GM23338 (cell line): ENCODE measurements at regions not wholly inside any gene's neighbourhood (a gene's known extent, or its start where the extent isn't known, plus 50 kb on each side); places are given as distances from the start of the nearest gene placed in this dataset.

ENCODE experiments used
- ATAC-seq: fragments of 200-7000 bp; cut with Tn5 transposase; 3 replicates; pipeline ENCODE4 v1.9.1; 2020
- DNase-seq: peaks from one replicate; pipeline ENCODE4 v3.0.0-alpha.2; 2015; ENCODE audit warnings: low spot score
- H2AFZ ChIP-seq: fragments of 200-600 bp; sonication (generic); 2 replicates; pipeline ENCODE4 v1.8.0; 2016; ENCODE audit warnings: antibody characterized with exemption, mild to moderate bottlenecking, moderate library complexity
- H3F3A ChIP-seq: fragments of 200-600 bp; sonication (generic); replicated peaks from 2 replicates; pipeline ENCODE4 v1.8.0; 2017; ENCODE audit warnings: antibody characterized with exemption, mixed run types, low read depth
- H3K27ac ChIP-seq: fragments of 200-600 bp; sonication (generic); 2 replicates; pipeline ENCODE4 v1.6.1; 2016; ENCODE audit warnings: low read depth
- H3K27me3 ChIP-seq: fragments of 200-600 bp; sonication (generic); 2 replicates; pipeline ENCODE4 v1.8.0; 2016; ENCODE audit warnings: mild to moderate bottlenecking, mixed run types, moderate library complexity; ENCODE audit not compliant: insufficient read depth
- H3K36me3 ChIP-seq: fragments of 200-600 bp; sonication (generic); 2 replicates; pipeline ENCODE4 v1.8.0; 2016; ENCODE audit warnings: mild to moderate bottlenecking; ENCODE audit not compliant: insufficient read depth
- H3K4me1 ChIP-seq: fragments of 200-600 bp; sonication (generic); 2 replicates; pipeline ENCODE4 v1.8.0; 2016; ENCODE audit warnings: mild to moderate bottlenecking, moderate library complexity; ENCODE audit not compliant: insufficient read depth
- H3K4me2 ChIP-seq: fragments of 200-600 bp; sonication (generic); 2 replicates; pipeline ENCODE4 v1.7.1; 2017; ENCODE audit warnings: mixed run types
- H3K4me3 ChIP-seq: fragments of 200-600 bp; sonication (generic); 2 replicates; pipeline ENCODE4 v1.6.1; 2016; ENCODE audit warnings: mixed run types
- H3K79me2 ChIP-seq: fragments of 200-600 bp; sonication (generic); replicated peaks from 2 replicates; pipeline ENCODE4 v1.8.0; 2017; ENCODE audit warnings: mild to moderate bottlenecking; ENCODE audit not compliant: insufficient read depth
- H3K9me2 ChIP-seq: fragments of 200-600 bp; sonication (generic); 2 replicates; pipeline ENCODE4 v1.8.0; 2017; ENCODE audit not compliant: insufficient read depth
- H4K20me1 ChIP-seq: fragments of 200-600 bp; sonication (generic); replicated peaks from 2 replicates; pipeline ENCODE4 v1.8.0; 2017; ENCODE audit warnings: mild to moderate bottlenecking; ENCODE audit not compliant: insufficient read depth
- H3K27ac Mint-ChIP-seq: 2 replicates; pipeline ENCODE4 v1.8.0; 2020; ENCODE audit warnings: inconsistent platforms, mild to moderate bottlenecking, moderate library complexity, mixed read lengths
- H3K27me3 Mint-ChIP-seq: 3 replicates; pipeline ENCODE4 v1.8.0; 2022; ENCODE audit warnings: low read depth, mild to moderate bottlenecking, moderate library complexity, mixed read lengths, inconsistent platforms; ENCODE audit not compliant: insufficient read depth, poor library complexity
- H3K36me3 Mint-ChIP-seq: 3 replicates; pipeline ENCODE4 v1.8.0; 2021; ENCODE audit warnings: low read depth, mild to moderate bottlenecking, inconsistent platforms, moderate library complexity, mixed read lengths
- H3K4me1 Mint-ChIP-seq: 3 replicates; pipeline ENCODE4 v1.8.0; 2020; ENCODE audit warnings: mild to moderate bottlenecking, inconsistent platforms, mixed read lengths
- H3K4me3 Mint-ChIP-seq: 3 replicates; pipeline ENCODE4 v1.8.0; 2021; ENCODE audit warnings: moderate library complexity, mild to moderate bottlenecking, inconsistent platforms, mixed read lengths
- H3K9me3 Mint-ChIP-seq: 3 replicates; pipeline ENCODE4 v1.8.0; 2020; ENCODE audit warnings: moderate library complexity, mild to moderate bottlenecking, inconsistent platforms, mixed read lengths
- CREB1 ChIP-seq: fragments of 250-450 bp; sonication (Bioruptor Pico); IDR thresholded peaks from 2 replicates; pipeline ENCODE4 v1.5.0; 2020; ENCODE audit warnings: low read depth, mild to moderate bottlenecking, moderate library complexity
- ETS1 ChIP-seq: IDR thresholded peaks from 2 replicates; pipeline ENCODE4 v1.6.1; 2016; ENCODE audit warnings: antibody characterized with exemption
- EZH2 ChIP-seq: fragments of 200-600 bp; sonication (generic); IDR thresholded peaks from one replicate; pipeline ENCODE4 v1.8.0; 2017; ENCODE audit warnings: antibody characterized with exemption, mild to moderate bottlenecking, low read depth; ENCODE audit not compliant: unreplicated experiment
- EZH2phosphoT487 ChIP-seq: fragments of 200-600 bp; sonication (generic); IDR thresholded peaks from one replicate; pipeline ENCODE4 v1.8.1; 2018; ENCODE audit warnings: antibody characterized with exemption; ENCODE audit not compliant: unreplicated experiment
- JUNB ChIP-seq: IDR thresholded peaks from one replicate; pipeline ENCODE4 v1.6.1; 2016; ENCODE audit warnings: antibody characterized with exemption; ENCODE audit not compliant: unreplicated experiment
- NANOG ChIP-seq: IDR thresholded peaks from 2 replicates; pipeline ENCODE4 v1.6.1; 2016; ENCODE audit warnings: antibody characterized with exemption, borderline replicate concordance
- POLR2AphosphoS5 ChIP-seq: IDR thresholded peaks from 2 replicates; pipeline ENCODE4 v1.6.1; 2016; ENCODE audit warnings: antibody characterized with exemption, low read depth
- STAT1 ChIP-seq: IDR thresholded peaks from one replicate; pipeline ENCODE4 v1.6.1; 2016; ENCODE audit warnings: antibody characterized with exemption; ENCODE audit not compliant: unreplicated experiment
- ZNF114 ChIP-seq: fragments of 250-450 bp; sonication (Bioruptor Pico); IDR thresholded peaks from 2 replicates; pipeline ENCODE4 v1.5.0; 2020; ENCODE audit warnings: mild to moderate bottlenecking, moderate library complexity
- ZNF331 ChIP-seq: fragments of 250-450 bp; sonication (Bioruptor Pico); IDR thresholded peaks from 2 replicates; pipeline ENCODE4 v1.5.0; 2020; ENCODE audit warnings: low read depth, mild to moderate bottlenecking, moderate library complexity
- ZNF462 ChIP-seq: fragments of 250-450 bp; sonication (Bioruptor Pico); IDR thresholded peaks from 2 replicates; pipeline ENCODE4 v1.5.0; 2020; ENCODE audit warnings: mild to moderate bottlenecking, moderate library complexity
- TF ChIP-seq, protein P1 (sequence below): IDR thresholded peaks from one replicate; pipeline ENCODE4 v1.6.1; 2018; ENCODE audit warnings: antibody characterized with exemption; ENCODE audit not compliant: unreplicated experiment
- TF ChIP-seq, protein P2 (sequence below), 2 experiments: fragments of 200-600 bp in 1 of 2; sonication (generic) in 1 of 2; conservative IDR thresholded peaks; 2 replicates each; pipeline versions ENCODE4 v1.5.1 to v1.6.1; 2016 to 2017; ENCODE audit warnings: antibody characterized with exemption in 2 of 2, low read depth in 2 of 2, mild to moderate bottlenecking in 2 of 2, moderate library complexity in 1 of 2

GRCh38 chr4:131258361-131258760 lies 1890.7 kb upstream of the PCDH10 start:
- H3K9me2 ChIP-seq = no peaks in the 10 kb centered on the region
- no peaks in the 10 kb centered on the region for H3F3A ChIP-seq
- H4K20me1 ChIP-seq = no peaks in the 10 kb centered on the region
- Mint-ChIP-seq H3K4me1 (peaks cover 4% of the 10 kb centered on the region; the same call in 2 of the 3 replicates), H3K4me3 (no peak overlapping the region), H3K36me3 (peaks cover 3% of the 10 kb centered on the region; the same call in 1 of the 3 replicates), H3K27ac (peak overlapping the region; percentile 62; the same call in 1 of the 2 replicates), H3K27me3 (no peaks in the 10 kb centered on the region), H3K9me3 (peaks cover 3% of the 10 kb centered on the region; the same call in 2 of the 3 replicates)
- no peak overlapping the region for H3K4me3 ChIP-seq
- H3K4me2 ChIP-seq = no peak overlapping the region
- H3K27ac ChIP-seq = no peak overlapping the region
- no peaks in the 10 kb centered on the region for H3K4me1 ChIP-seq
- H3K27me3 ChIP-seq = no peaks in the 10 kb centered on the region
- no peak for TF ChIP-seq EZH2phosphoT487
- TF ChIP-seq ZNF331 (CRISPR knock-in tag) = no peak
- TF ChIP-seq NANOG = no peak
- no peak for TF ChIP-seq ETS1
- no peak for TF ChIP-seq EZH2
- no peak for TF ChIP-seq ZNF114 (CRISPR knock-in tag)
- TF ChIP-seq, protein P1, sequence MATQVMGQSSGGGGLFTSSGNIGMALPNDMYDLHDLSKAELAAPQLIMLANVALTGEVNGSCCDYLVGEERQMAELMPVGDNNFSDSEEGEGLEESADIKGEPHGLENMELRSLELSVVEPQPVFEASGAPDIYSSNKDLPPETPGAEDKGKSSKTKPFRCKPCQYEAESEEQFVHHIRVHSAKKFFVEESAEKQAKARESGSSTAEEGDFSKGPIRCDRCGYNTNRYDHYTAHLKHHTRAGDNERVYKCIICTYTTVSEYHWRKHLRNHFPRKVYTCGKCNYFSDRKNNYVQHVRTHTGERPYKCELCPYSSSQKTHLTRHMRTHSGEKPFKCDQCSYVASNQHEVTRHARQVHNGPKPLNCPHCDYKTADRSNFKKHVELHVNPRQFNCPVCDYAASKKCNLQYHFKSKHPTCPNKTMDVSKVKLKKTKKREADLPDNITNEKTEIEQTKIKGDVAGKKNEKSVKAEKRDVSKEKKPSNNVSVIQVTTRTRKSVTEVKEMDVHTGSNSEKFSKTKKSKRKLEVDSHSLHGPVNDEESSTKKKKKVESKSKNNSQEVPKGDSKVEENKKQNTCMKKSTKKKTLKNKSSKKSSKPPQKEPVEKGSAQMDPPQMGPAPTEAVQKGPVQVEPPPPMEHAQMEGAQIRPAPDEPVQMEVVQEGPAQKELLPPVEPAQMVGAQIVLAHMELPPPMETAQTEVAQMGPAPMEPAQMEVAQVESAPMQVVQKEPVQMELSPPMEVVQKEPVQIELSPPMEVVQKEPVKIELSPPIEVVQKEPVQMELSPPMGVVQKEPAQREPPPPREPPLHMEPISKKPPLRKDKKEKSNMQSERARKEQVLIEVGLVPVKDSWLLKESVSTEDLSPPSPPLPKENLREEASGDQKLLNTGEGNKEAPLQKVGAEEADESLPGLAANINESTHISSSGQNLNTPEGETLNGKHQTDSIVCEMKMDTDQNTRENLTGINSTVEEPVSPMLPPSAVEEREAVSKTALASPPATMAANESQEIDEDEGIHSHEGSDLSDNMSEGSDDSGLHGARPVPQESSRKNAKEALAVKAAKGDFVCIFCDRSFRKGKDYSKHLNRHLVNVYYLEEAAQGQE = no peak
- TF ChIP-seq POLR2AphosphoS5 = no peak
- no peak for TF ChIP-seq JUNB
- TF ChIP-seq, protein P2, sequence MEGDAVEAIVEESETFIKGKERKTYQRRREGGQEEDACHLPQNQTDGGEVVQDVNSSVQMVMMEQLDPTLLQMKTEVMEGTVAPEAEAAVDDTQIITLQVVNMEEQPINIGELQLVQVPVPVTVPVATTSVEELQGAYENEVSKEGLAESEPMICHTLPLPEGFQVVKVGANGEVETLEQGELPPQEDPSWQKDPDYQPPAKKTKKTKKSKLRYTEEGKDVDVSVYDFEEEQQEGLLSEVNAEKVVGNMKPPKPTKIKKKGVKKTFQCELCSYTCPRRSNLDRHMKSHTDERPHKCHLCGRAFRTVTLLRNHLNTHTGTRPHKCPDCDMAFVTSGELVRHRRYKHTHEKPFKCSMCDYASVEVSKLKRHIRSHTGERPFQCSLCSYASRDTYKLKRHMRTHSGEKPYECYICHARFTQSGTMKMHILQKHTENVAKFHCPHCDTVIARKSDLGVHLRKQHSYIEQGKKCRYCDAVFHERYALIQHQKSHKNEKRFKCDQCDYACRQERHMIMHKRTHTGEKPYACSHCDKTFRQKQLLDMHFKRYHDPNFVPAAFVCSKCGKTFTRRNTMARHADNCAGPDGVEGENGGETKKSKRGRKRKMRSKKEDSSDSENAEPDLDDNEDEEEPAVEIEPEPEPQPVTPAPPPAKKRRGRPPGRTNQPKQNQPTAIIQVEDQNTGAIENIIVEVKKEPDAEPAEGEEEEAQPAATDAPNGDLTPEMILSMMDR (conservative IDR thresholded peaks at IDR 0.05; ENCODE audit: low read depth in 2 of 2) = no peak
- no peak for TF ChIP-seq STAT1
- TF ChIP-seq ZNF462 (CRISPR knock-in tag) = no peak
- no peak for TF ChIP-seq CREB1 (CRISPR knock-in tag)
- DNase-seq (peak; percentile 28), ATAC-seq (peak; percentile 50)
- H3K36me3 ChIP-seq = no peaks in the 10 kb centered on the region
- no peaks in the 10 kb centered on the region for H3K79me2 ChIP-seq
- H2AFZ ChIP-seq = peak overlapping the region; percentile 24; the same call in 1 of the 2 replicates
